IMR-90 (cell line): ENCODE measurements at regions not wholly inside any gene's neighbourhood (a gene's known extent, or its start where the extent isn't known, plus 50 kb on each side); places are given as distances from the start of the nearest gene placed in this dataset.

Experiments used
- ATAC-seq: fragments of 200-7000 bp; cut with Tn5 transposase; 2 replicates; pipeline ENCODE4 v1.9.1; 2020; ENCODE audit warnings: low read depth, mild to moderate bottlenecking, moderate library complexity
- BruUV-seq: library from RNA; stranded (reverse); fragments of 400-500 nt; replicated peaks from 2 replicates; lab custom pipeline; 2021; lab: Mats Ljungman, UMichigan
- CTCF ChIA-PET: fragments of 300-600 bp; formaldehyde crosslinking; extraction: SDS; loops from one replicate; lab custom pipeline; 2021; ENCODE audit warnings: antibody characterized with exemption; lab: Yijun Ruan, JAX
- POLR2A ChIA-PET: fragments of 300-600 bp; sonication (Branson Sonifier 250); formaldehyde crosslinking; loops from one replicate; lab custom pipeline; 2022; ENCODE audit warnings: antibody characterized with exemption; ENCODE audit not compliant: unreplicated experiment; lab: Charles Lee
- DNase-seq: peaks from one replicate; pipeline ENCODE4 v3.0.0; 2013
- H2AFZ ChIP-seq: replicated peaks from 2 replicates; pipeline ENCODE3; 2013; ENCODE audit warnings: low read length, mild to moderate bottlenecking; ENCODE audit not compliant: poor library complexity
- H2AK5ac ChIP-seq: 2 replicates; pipeline ENCODE4 v1.6.1; 2013; ENCODE audit warnings: low read depth, low read length, inconsistent platforms
- H2AK9ac ChIP-seq: replicated peaks from 2 replicates; pipeline ENCODE3; 2013; ENCODE audit warnings: mild to moderate bottlenecking, low read depth, low read length, moderate library complexity; ENCODE audit not compliant: poor library complexity
- H2BK120ac ChIP-seq: 2 replicates; pipeline ENCODE4 v1.6.1; 2013; ENCODE audit warnings: low read depth, low read length, inconsistent platforms
- H2BK15ac ChIP-seq: 3 replicates; pipeline ENCODE4 v1.6.1; 2013; ENCODE audit warnings: low read depth, low read length, inconsistent platforms
- H2BK20ac ChIP-seq: 2 replicates; pipeline ENCODE4 v1.6.1; 2013; ENCODE audit warnings: low read depth, mild to moderate bottlenecking, inconsistent platforms, low read length, moderate library complexity
- H2BK5ac ChIP-seq: 2 replicates; pipeline ENCODE4 v1.6.1; 2013; ENCODE audit warnings: mild to moderate bottlenecking, low read depth, low read length, inconsistent platforms; ENCODE audit not compliant: poor library complexity, severe bottlenecking
- H3K14ac ChIP-seq: replicated peaks from 2 replicates; pipeline ENCODE4 v1.6.1; 2013; ENCODE audit warnings: low read depth, low read length, inconsistent platforms
- H3K18ac ChIP-seq: 2 replicates; pipeline ENCODE4 v1.6.1; 2013; ENCODE audit warnings: low read depth, low read length, control low read depth
- H3K23ac ChIP-seq: 2 replicates; pipeline ENCODE4 v1.6.1; 2013; ENCODE audit warnings: low read depth, low read length, inconsistent platforms
- H3K27ac ChIP-seq: 2 replicates; pipeline ENCODE4 v1.5.1; 2013; ENCODE audit warnings: mild to moderate bottlenecking, control low read depth, low read length; ENCODE audit not compliant: insufficient read depth
- H3K27me3 ChIP-seq: 2 replicates; pipeline ENCODE4 v1.6.1; 2013; ENCODE audit warnings: low read length; ENCODE audit not compliant: control insufficient read depth, insufficient read depth
- H3K36me3 ChIP-seq: 2 replicates; pipeline ENCODE4 v1.6.1; 2013; ENCODE audit warnings: low read length, mixed read lengths; ENCODE audit not compliant: control insufficient read depth, insufficient read depth
- H3K4ac ChIP-seq: 2 replicates; pipeline ENCODE4 v1.6.1; 2013; ENCODE audit warnings: low read depth, low read length, inconsistent platforms
- H3K4me1 ChIP-seq: 2 replicates; pipeline ENCODE4 v1.6.1; 2013; ENCODE audit warnings: low read length, mixed read lengths; ENCODE audit not compliant: control insufficient read depth, insufficient read depth
- H3K4me2 ChIP-seq: 2 replicates; pipeline ENCODE4 v1.6.1; 2013; ENCODE audit warnings: low read depth, mild to moderate bottlenecking, control low read depth, low read length, moderate library complexity
- H3K4me3 ChIP-seq: 2 replicates; pipeline ENCODE4 v1.5.1; 2013; ENCODE audit warnings: low read depth, mild to moderate bottlenecking, control low read depth, low read length, moderate library complexity; ENCODE audit not compliant: insufficient read depth
- H3K56ac ChIP-seq: 2 replicates; pipeline ENCODE4 v1.6.1; 2013; ENCODE audit warnings: low read length, inconsistent platforms; ENCODE audit not compliant: insufficient read depth; ENCODE audit errors: extremely low read depth
- H3K79me1 ChIP-seq, 2 experiments: 2 replicates each; pipeline ENCODE4 v1.6.1; 2013; ENCODE audit warnings: low read length in 2 of 2, inconsistent platforms in 1 of 2, low read depth in 1 of 2
- H3K9ac ChIP-seq: 2 replicates; pipeline ENCODE4 v1.6.1; 2013; ENCODE audit warnings: low read depth, low read length, control low read depth
- H3K9me1 ChIP-seq: 2 replicates; pipeline ENCODE4 v1.6.1; 2013; ENCODE audit warnings: low read length, inconsistent platforms; ENCODE audit not compliant: insufficient read depth
- H3K9me3 ChIP-seq: 2 replicates; pipeline ENCODE4 v1.6.1; 2013; ENCODE audit warnings: low read length; ENCODE audit not compliant: control insufficient read depth, insufficient read depth
- H4K20me1 ChIP-seq: 2 replicates; pipeline ENCODE4 v1.6.1; 2013; ENCODE audit warnings: low read length, inconsistent platforms; ENCODE audit not compliant: insufficient read depth
- H4K5ac ChIP-seq: 2 replicates; pipeline ENCODE4 v1.6.1; 2013; ENCODE audit warnings: mild to moderate bottlenecking, low read depth, low read length, control low read depth
- H4K8ac ChIP-seq, 2 experiments: 2 replicates each; pipeline ENCODE4 v1.6.1; 2013; ENCODE audit warnings: low read depth in 2 of 2, low read length in 2 of 2, control low read depth in 1 of 2, inconsistent platforms in 1 of 2
- H4K91ac ChIP-seq: 2 replicates; pipeline ENCODE4 v1.6.1; 2013; ENCODE audit warnings: low read depth, low read length, inconsistent platforms; ENCODE audit not compliant: insufficient read depth
- ELK1 ChIP-seq: fragments of 150-350 bp; IDR thresholded peaks from 2 replicates; pipeline ENCODE4 v1.6.1; 2016; ENCODE audit warnings: low read depth, mild to moderate bottlenecking, low read length, moderate library complexity, borderline replicate concordance
- MAZ ChIP-seq: IDR thresholded peaks from 2 replicates; pipeline ENCODE4 v1.6.1; 2012; ENCODE audit warnings: low read depth, mild to moderate bottlenecking, low read length, improper control_type of control experiment, moderate library complexity, borderline replicate concordance
- MXI1 ChIP-seq: IDR thresholded peaks from 2 replicates; pipeline ENCODE4 v1.6.1; 2012; ENCODE audit warnings: low read depth, mild to moderate bottlenecking, low read length, moderate library complexity, borderline replicate concordance
- WGBS, 2 experiments: methylation state at CpG; one replicate each; pipeline versions ENCODE4 v1.1.5 to v1.1.7; 2013; ENCODE audit warnings: missing lambda C conversion rate in 2 of 2; ENCODE audit not compliant: insufficient read length in 1 of 2; ENCODE audit errors: extremely low coverage in 2 of 2; 5-methylcytosine and 5-hydroxymethylcytosine counted together
- dilution Hi-C: fragments of 300-500 bp; cut with HindIII; formaldehyde crosslinking; loops from one replicate; pipeline ENCODE4 v1.14.3; 2018; ENCODE audit warnings: low sequenced_read_pairs; ENCODE audit not compliant: unreplicated experiment
- in situ Hi-C: fragments of 300-500 bp; cut with MboI; formaldehyde crosslinking; loops from 3 replicates; pipeline ENCODE4 v1.14.3; 2019; ENCODE audit warnings: low sequenced_read_pairs, inconsistent platforms, mixed read lengths
- intact Hi-C: fragments of 100-400 bp; cut with micrococcal nuclease; formaldehyde crosslinking; loops from 2 replicates; pipeline ENCODE4 v1.10.0; 2022
- TF ChIP-seq, protein P1 (sequence below): conservative IDR thresholded peaks from 2 replicates; pipeline ENCODE4 v1.5.1; 2012; ENCODE audit warnings: mild to moderate bottlenecking, low read depth, low read length, improper control_type of control experiment

DNA sequence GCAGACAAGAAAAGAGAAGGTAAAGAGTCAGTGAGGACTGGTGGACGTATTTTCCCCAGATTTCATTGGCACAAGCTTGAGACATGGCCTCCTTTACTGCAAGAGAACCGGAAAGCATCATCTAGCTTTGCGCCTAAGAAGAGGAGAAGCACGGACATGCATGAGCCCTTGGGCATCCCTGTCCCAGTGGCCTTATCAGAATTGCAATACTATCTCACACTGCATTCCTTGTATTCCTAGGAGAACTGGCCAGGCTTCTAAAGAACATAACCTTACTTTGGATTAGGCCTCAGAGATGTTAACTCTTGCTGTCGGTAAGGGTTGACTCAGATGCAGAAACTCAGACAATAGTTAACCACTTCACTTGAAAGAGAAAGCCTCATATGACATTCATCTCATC is 229.5 kb upstream of the PRICKLE2 start:
- TF ChIP-seq ELK1 (no peak), MXI1 (no peak), MAZ (no peak)
- TF ChIP-seq, protein P1, sequence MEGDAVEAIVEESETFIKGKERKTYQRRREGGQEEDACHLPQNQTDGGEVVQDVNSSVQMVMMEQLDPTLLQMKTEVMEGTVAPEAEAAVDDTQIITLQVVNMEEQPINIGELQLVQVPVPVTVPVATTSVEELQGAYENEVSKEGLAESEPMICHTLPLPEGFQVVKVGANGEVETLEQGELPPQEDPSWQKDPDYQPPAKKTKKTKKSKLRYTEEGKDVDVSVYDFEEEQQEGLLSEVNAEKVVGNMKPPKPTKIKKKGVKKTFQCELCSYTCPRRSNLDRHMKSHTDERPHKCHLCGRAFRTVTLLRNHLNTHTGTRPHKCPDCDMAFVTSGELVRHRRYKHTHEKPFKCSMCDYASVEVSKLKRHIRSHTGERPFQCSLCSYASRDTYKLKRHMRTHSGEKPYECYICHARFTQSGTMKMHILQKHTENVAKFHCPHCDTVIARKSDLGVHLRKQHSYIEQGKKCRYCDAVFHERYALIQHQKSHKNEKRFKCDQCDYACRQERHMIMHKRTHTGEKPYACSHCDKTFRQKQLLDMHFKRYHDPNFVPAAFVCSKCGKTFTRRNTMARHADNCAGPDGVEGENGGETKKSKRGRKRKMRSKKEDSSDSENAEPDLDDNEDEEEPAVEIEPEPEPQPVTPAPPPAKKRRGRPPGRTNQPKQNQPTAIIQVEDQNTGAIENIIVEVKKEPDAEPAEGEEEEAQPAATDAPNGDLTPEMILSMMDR, result no peak
- dilution Hi-C loops (loop anchor here (25.0 kb wide), 1 partner anchor 417 kb away; no protein-coding TSS in a partner anchor), in situ Hi-C loops (no loop called here), intact Hi-C loops (no loop called here)
- no peak overlapping the region for H2BK20ac ChIP-seq
- DNase-seq (no peak), ATAC-seq (no peak)
- no peak overlapping the region for H3K18ac ChIP-seq
- peaks cover 3% of the 10 kb centered on the region for H3K4me1 ChIP-seq
- no peak overlapping the region for H3K27ac ChIP-seq
- no peak overlapping the region for H3K4me3 ChIP-seq
- 0 out of 2 replicates have a peak overlapping the region, but pooled peaks have one; percentile 17 for H2BK120ac ChIP-seq
- H2AK5ac ChIP-seq, result no peak overlapping the region; the same call in 1 of the 2 replicates
- 0 out of 2 replicates have a peak, but pooled peaks cover 2% of the 10 kb centered on the region for H3K9me1 ChIP-seq
- H3K56ac ChIP-seq, result no peak overlapping the region
- no peaks in the 10 kb centered on the region for H3K27me3 ChIP-seq
- no peak overlapping the region for H4K8ac ChIP-seq
- H3K4me2 ChIP-seq, result no peak overlapping the region
- peak overlapping the region; percentile 52; the same call in 1 of the 2 replicates for H3K4ac ChIP-seq
- no peak overlapping the region for H2AFZ ChIP-seq
- no peaks in the 10 kb centered on the region; a peak in 2 of 4 replicates for H3K79me1 ChIP-seq
- H2AK9ac ChIP-seq, result no peak overlapping the region
- no peaks in the 10 kb centered on the region for H3K9me3 ChIP-seq
- no peak overlapping the region for H2BK5ac ChIP-seq
- ChIA-PET CTCF (no interaction called here), POLR2A (no interaction called here)
- BruUV-seq, result no TSS peak
- no peaks in the 10 kb centered on the region for H4K20me1 ChIP-seq
- no peak overlapping the region for H3K9ac ChIP-seq
- no peaks in the 10 kb centered on the region for H3K36me3 ChIP-seq
- WGBS, 2 experiments, result 93% methylated on average over 2 of the region's 5 CpGs; no CpG with 5 or more reads in 1 of the 2 experiments
- no peak overlapping the region for H3K23ac ChIP-seq
- no peak overlapping the region for H4K91ac ChIP-seq
- H3K14ac ChIP-seq, result no peak overlapping the region
- H2BK15ac ChIP-seq, result no peak overlapping the region
- H4K5ac ChIP-seq, result no peak overlapping the region
